Endothelial cell of umbilical vein (primary cell): ENCODE measurements at regions not wholly inside any gene's neighbourhood (a gene's known extent, or its start where the extent isn't known, plus 50 kb on each side); places are given as distances from the start of the nearest gene placed in this dataset.

Source experiments
- BruUV-seq: library from RNA; stranded (reverse); fragments of 400-500 nt; replicated peaks from 2 replicates; lab custom pipeline; 2021; lab: Mats Ljungman, UMichigan
- CTCF ChIA-PET: fragments of 300-600, 350-600 bp; sonication (Branson Sonifier 250); formaldehyde crosslinking; loops from one replicate; lab custom pipeline; 2021; ENCODE audit warnings: antibody characterized with exemption, inconsistent platforms; lab: Charles Lee
- POLR2A ChIA-PET: fragments of 300-600, 350-600 bp; sonication (Branson Sonifier 250); formaldehyde crosslinking; loops from one replicate; lab custom pipeline; 2021; ENCODE audit warnings: antibody characterized with exemption, inconsistent platforms; lab: Charles Lee
- DNase-seq: peaks from one replicate; pipeline ENCODE4 v3.0.0-alpha.2; 2011; ENCODE audit warnings: low read depth, low spot score
- FAIRE-seq: peaks from 2 replicates; lab custom pipeline; 2011; peaks lifted over from hg19 to GRCh38; lab: Jason Lieb, UNC
- H2AFZ ChIP-seq: 2 replicates; pipeline ENCODE4 v1.6.0; 2012; ENCODE audit warnings: low read depth, low read length, control low read depth, inconsistent platforms
- H3K27ac ChIP-seq: 2 replicates; pipeline ENCODE4 v1.5.1; 2011; ENCODE audit warnings: low read depth, mild to moderate bottlenecking, control low read depth, low read length, moderate library complexity; ENCODE audit not compliant: insufficient read depth
- H3K27me3 ChIP-seq, 2 experiments: 2 replicates each; pipeline versions ENCODE4 v1.6.0 to v1.6.1; 2011; ENCODE audit warnings: low read length in 2 of 2, mixed read lengths in 1 of 2; ENCODE audit not compliant: control insufficient read depth in 2 of 2, insufficient read depth in 2 of 2
- H3K36me3 ChIP-seq, 2 experiments: 2 replicates in 1 of 2; 3 replicates in 1 of 2; pipeline ENCODE4 v1.5.1; 2011; ENCODE audit warnings: low read length in 2 of 2, mild to moderate bottlenecking in 1 of 2, moderate library complexity in 1 of 2; ENCODE audit not compliant: control insufficient read depth in 2 of 2, insufficient read depth in 2 of 2; ENCODE audit errors: extremely low read depth in 1 of 2
- H3K4me1 ChIP-seq: 3 replicates; pipeline ENCODE4 v1.5.1; 2011; ENCODE audit warnings: mild to moderate bottlenecking, low read length; ENCODE audit not compliant: control insufficient read depth, insufficient read depth; ENCODE audit errors: extremely low read depth
- H3K4me2 ChIP-seq: 2 replicates; pipeline ENCODE4 v1.6.1; 2011; ENCODE audit warnings: low read length, control low read depth, mixed read lengths; ENCODE audit not compliant: insufficient read depth
- H3K4me3 ChIP-seq, 3 experiments: fragments of 200-600 bp in 1 of 3; sonication (generic), shearing (Covaris generic) in 1 of 3; replicated peaks in 1 of 3; 2 replicates each; pipeline ENCODE4 v1.5.1; 2011 to 2016; ENCODE audit warnings: control low read depth in 3 of 3, low read length in 3 of 3, mild to moderate bottlenecking in 2 of 3, inconsistent platforms in 1 of 3, low read depth in 1 of 3, moderate library complexity in 1 of 3; ENCODE audit not compliant: insufficient read depth in 1 of 3
- H3K79me2 ChIP-seq: 2 replicates; pipeline ENCODE4 v1.6.0; 2012; ENCODE audit warnings: low read length, inconsistent platforms; ENCODE audit not compliant: control insufficient read depth, insufficient read depth
- H3K9ac ChIP-seq: replicated peaks from 2 replicates; pipeline ENCODE3; 2011; ENCODE audit warnings: low read length, control low read depth; ENCODE audit not compliant: insufficient read depth; ENCODE audit errors: extremely low read depth
- H3K9me1 ChIP-seq: replicated peaks from 3 replicates; pipeline ENCODE4 v1.6.0; 2011; ENCODE audit warnings: mild to moderate bottlenecking, low read length; ENCODE audit not compliant: control insufficient read depth, insufficient read depth; ENCODE audit errors: extremely low read depth
- H3K9me3 ChIP-seq: replicated peaks from 2 replicates; pipeline ENCODE4 v1.5.1; 2012; ENCODE audit warnings: low read length, inconsistent platforms; ENCODE audit not compliant: control insufficient read depth, insufficient read depth
- H4K20me1 ChIP-seq: replicated peaks from 2 replicates; pipeline ENCODE3; 2011; ENCODE audit warnings: mild to moderate bottlenecking, low read length; ENCODE audit not compliant: control insufficient read depth, insufficient read depth; ENCODE audit errors: extremely low read depth
- CTCF ChIP-seq, 2 donors: IDR thresholded peaks; 1 replicate in 1 of 2; 2 replicates in 1 of 2; pipeline ENCODE4 v1.5.1; 2011; ENCODE audit warnings: low read length in 2 of 2, mild to moderate bottlenecking in 2 of 2, moderate library complexity in 2 of 2, control low read depth in 1 of 2, inconsistent platforms in 1 of 2, low read depth in 1 of 2; ENCODE audit not compliant: insufficient read depth in 1 of 2; ENCODE audit errors: extremely low read depth in 1 of 2
- EZH2 ChIP-seq: IDR thresholded peaks from 2 replicates; pipeline ENCODE4 v1.6.1; 2012; ENCODE audit warnings: borderline replicate concordance, low read depth, mild to moderate bottlenecking, moderate library complexity, low read length, inconsistent platforms; ENCODE audit not compliant: severe bottlenecking
- FOS ChIP-seq: IDR thresholded peaks from 2 replicates; pipeline ENCODE4 v1.6.1; 2011; ENCODE audit warnings: mild to moderate bottlenecking, low read length, moderate library complexity, borderline replicate concordance; ENCODE audit not compliant: insufficient read depth
- GATA2 ChIP-seq: IDR thresholded peaks from 2 replicates; pipeline ENCODE4 v1.7.0; 2011; ENCODE audit warnings: low read depth, mild to moderate bottlenecking, moderate library complexity, mixed read lengths, low read length; ENCODE audit not compliant: insufficient read length, insufficient read depth
- JUN ChIP-seq: IDR thresholded peaks from 2 replicates; pipeline ENCODE4 v1.6.1; 2011; ENCODE audit warnings: borderline replicate concordance, low read depth; ENCODE audit not compliant: insufficient read length, insufficient read depth
- MAX ChIP-seq: IDR thresholded peaks from 2 replicates; pipeline ENCODE4 v1.6.1; 2011; ENCODE audit not compliant: insufficient read depth, insufficient read length
- MYC ChIP-seq: IDR thresholded peaks from one replicate; pipeline ENCODE4 v1.6.1; 2011; ENCODE audit warnings: mild to moderate bottlenecking, low read depth, low read length
- POLR2A ChIP-seq: IDR thresholded peaks from 2 replicates; pipeline ENCODE4 v1.6.1; 2012; ENCODE audit warnings: low read depth, mild to moderate bottlenecking, control low read depth, low read length
- POLR2AphosphoS5 ChIP-seq: IDR thresholded peaks from 2 replicates; pipeline ENCODE4 v1.6.1; 2012; ENCODE audit warnings: low read depth, mild to moderate bottlenecking, control low read depth, low read length, moderate library complexity; ENCODE audit not compliant: insufficient read depth
- dilution Hi-C: fragments of 300-500 bp; cut with MboI; formaldehyde crosslinking; loops from one replicate; pipeline ENCODE4 v1.15.0; 2019; ENCODE audit warnings: low sequenced_read_pairs; ENCODE audit not compliant: extremely low pct_ligation_motif_present
- intact Hi-C: fragments of 100-400 bp; cut with micrococcal nuclease; formaldehyde crosslinking; loops from one replicate; pipeline ENCODE4 v1.10.0; 2022

DNA sequence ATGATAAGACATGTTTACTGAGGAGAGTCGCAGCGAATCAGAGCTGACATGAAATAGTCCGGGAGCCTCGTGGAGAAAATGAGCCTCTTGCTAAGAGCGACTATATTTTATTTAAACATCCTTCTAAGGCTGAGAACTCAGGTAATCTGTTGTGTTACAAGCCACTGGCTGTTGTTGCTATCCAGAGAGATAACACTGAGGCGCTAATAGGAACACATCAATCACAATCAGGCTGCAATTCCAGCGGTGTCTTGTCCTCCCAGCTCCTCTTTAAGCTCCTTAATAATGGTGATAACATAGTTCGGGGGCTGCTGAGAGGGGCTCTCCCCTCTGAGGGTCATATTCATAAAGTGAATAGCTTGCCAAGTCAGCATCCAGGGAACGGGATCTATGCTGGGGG is 95.1 kb downstream of the INSIG2 start:
- no peak overlapping the region for H3K4me2 ChIP-seq
- intact Hi-C loops = no loop called here
- H3K36me3 ChIP-seq = no peaks in the 10 kb centered on the region
- no peak for DNase-seq
- dilution Hi-C loops = no loop called here
- ChIA-PET POLR2A (no interaction called here), CTCF (interaction anchor here (0.9 to 1.2 kb wide), 2 partner anchors 11 to 136 kb away, joined by 3 to 12 read pairs; no protein-coding TSS in a partner anchor)
- H3K4me3 ChIP-seq = no peak overlapping the region
- no peaks in the 10 kb centered on the region for H3K9me1 ChIP-seq
- H4K20me1 ChIP-seq = no peaks in the 10 kb centered on the region
- FAIRE-seq = no peak
- H3K27me3 ChIP-seq = peaks cover 3% of the 10 kb centered on the region in 2 experiments
- no peaks in the 10 kb centered on the region for H3K9me3 ChIP-seq
- H2AFZ ChIP-seq = no peak overlapping the region
- H3K4me1 ChIP-seq = peaks cover 3% of the 10 kb centered on the region
- BruUV-seq = no TSS peak
- TF ChIP-seq JUN (no peak), POLR2A (no peak), FOS (no peak), MYC (no peak), CTCF (IDR thresholded peaks at IDR 0.05; ENCODE audit: extremely low read depth in 1 of 2, insufficient read depth in 1 of 2, low read depth in 1 of 2, low read length in 2 of 2) (no peak), POLR2AphosphoS5 (no peak), EZH2 (no peak), GATA2 (no peak), MAX (no peak)
- no peaks in the 10 kb centered on the region for H3K79me2 ChIP-seq
- no peak overlapping the region for H3K27ac ChIP-seq
- no peak overlapping the region for H3K9ac ChIP-seq
